ENCODE measurements at regions not wholly inside any gene's neighbourhood (a gene's known extent, or its start where the extent isn't known, plus 50 kb on each side); places are given as distances from the start of the nearest gene placed in this dataset.
A peak's percentile ranks its signal among the peaks of the same experiment; 100 is the strongest.

DNA sequence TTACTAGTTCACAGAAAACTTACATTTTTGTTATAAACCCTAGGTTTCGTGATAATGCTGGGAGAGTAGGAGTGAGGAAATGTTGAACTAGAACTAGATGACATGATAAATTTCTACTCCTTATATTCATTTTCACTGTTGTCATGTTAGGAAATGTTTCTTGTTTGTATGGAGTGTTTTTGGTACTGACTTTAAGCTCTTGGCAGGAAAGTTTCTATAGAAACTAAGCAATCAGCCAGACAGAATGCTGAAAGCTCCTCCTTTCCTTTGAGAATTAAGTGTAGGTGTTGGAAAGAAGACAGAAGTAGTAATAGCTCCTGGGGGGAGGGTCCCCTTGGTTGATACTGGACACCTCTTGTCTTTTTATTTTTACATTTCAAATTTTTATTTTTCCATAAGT, 309.8 kb downstream of the MAP2K4 start:
- no peak for DNase-seq (ENCODE audit: low spot score)
- TF ChIP-seq EZH2phosphoT487 (IDR thresholded peaks at IDR 0.05) = no peak
- TF ChIP-seq EZH2 (IDR thresholded peaks at IDR 0.05) = no peak
- TF ChIP-seq, protein P1, sequence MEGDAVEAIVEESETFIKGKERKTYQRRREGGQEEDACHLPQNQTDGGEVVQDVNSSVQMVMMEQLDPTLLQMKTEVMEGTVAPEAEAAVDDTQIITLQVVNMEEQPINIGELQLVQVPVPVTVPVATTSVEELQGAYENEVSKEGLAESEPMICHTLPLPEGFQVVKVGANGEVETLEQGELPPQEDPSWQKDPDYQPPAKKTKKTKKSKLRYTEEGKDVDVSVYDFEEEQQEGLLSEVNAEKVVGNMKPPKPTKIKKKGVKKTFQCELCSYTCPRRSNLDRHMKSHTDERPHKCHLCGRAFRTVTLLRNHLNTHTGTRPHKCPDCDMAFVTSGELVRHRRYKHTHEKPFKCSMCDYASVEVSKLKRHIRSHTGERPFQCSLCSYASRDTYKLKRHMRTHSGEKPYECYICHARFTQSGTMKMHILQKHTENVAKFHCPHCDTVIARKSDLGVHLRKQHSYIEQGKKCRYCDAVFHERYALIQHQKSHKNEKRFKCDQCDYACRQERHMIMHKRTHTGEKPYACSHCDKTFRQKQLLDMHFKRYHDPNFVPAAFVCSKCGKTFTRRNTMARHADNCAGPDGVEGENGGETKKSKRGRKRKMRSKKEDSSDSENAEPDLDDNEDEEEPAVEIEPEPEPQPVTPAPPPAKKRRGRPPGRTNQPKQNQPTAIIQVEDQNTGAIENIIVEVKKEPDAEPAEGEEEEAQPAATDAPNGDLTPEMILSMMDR (IDR thresholded peaks at IDR 0.05) = no peak
- no peaks in the 10 kb centered on the region for H3K4me1 ChIP-seq
- peaks cover 6% of the 10 kb centered on the region for H3K36me3 ChIP-seq
- Mint-ChIP-seq H3K27ac (no peak overlapping the region), H3K9me3 (peaks cover 28% of the 10 kb centered on the region), H3K36me3 (no peaks in the 10 kb centered on the region), H3K4me3 (no peak overlapping the region), H3K4me1 (no peaks in the 10 kb centered on the region), H3K27me3 (ENCODE audit: insufficient read depth, low read depth) (peaks cover 3% of the 10 kb centered on the region)
- H3K4me2 ChIP-seq = no peak overlapping the region
- H3K27ac ChIP-seq = no peak overlapping the region
- H3K9me3 ChIP-seq (ENCODE audit: low read depth) = peaks cover 10% of the 10 kb centered on the region
- H3K4me3 ChIP-seq = no peak overlapping the region
- no peak overlapping the region for H3K9ac ChIP-seq
- no peaks in the 10 kb centered on the region for H3K27me3 ChIP-seq
- H3F3A ChIP-seq (ENCODE audit: low read depth) = no peaks in the 10 kb centered on the region
- no peaks in the 10 kb centered on the region for H3K79me2 ChIP-seq (ENCODE audit: low read depth)
- no peaks in the 10 kb centered on the region for H4K20me1 ChIP-seq (ENCODE audit: low read depth)
- no peak overlapping the region for H2AFZ ChIP-seq (replicated peaks)

DNA sequence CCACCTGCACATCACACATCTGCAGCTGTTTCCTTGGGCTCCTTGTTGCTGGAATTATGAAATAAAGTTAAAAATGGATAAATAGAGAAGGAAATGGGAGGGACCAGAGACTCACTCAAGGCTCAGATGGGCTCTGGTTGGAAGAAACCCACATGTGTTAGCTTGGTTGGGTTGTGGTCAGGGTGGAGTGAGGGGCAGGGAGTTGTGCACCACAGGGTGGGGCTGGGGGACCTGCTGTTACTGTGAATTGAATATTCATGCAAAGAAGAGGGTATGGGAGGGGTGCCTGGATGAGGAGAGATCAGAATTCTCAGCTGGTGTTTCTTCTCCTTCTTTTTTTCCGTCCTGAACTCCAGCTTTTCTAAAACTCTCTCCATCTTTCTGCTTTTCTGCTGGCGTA, 320.7 kb downstream of the MAP2K4 start:
- H3K4me2 ChIP-seq = no peak overlapping the region
- Mint-ChIP-seq H3K27ac (no peak overlapping the region), H3K9me3 (peaks cover 3% of the 10 kb centered on the region), H3K4me1 (peaks cover 3% of the 10 kb centered on the region), H3K4me3 (no peak overlapping the region), H3K27me3 (ENCODE audit: insufficient read depth, low read depth) (peaks cover 2% of the 10 kb centered on the region), H3K36me3 (no peaks in the 10 kb centered on the region)
- H2AFZ ChIP-seq (replicated peaks) = no peak overlapping the region
- no peak for DNase-seq (ENCODE audit: low spot score)
- TF ChIP-seq EZH2 (IDR thresholded peaks at IDR 0.05) (no peak), EZH2phosphoT487 (IDR thresholded peaks at IDR 0.05) (no peak)
- H3K36me3 ChIP-seq = no peaks in the 10 kb centered on the region
- no peaks in the 10 kb centered on the region for H3F3A ChIP-seq (ENCODE audit: low read depth)
- H3K27ac ChIP-seq = no peak overlapping the region
- no peaks in the 10 kb centered on the region for H3K79me2 ChIP-seq (ENCODE audit: low read depth)
- no peaks in the 10 kb centered on the region for H4K20me1 ChIP-seq (ENCODE audit: low read depth)
- no peaks in the 10 kb centered on the region for H3K27me3 ChIP-seq
- no peak overlapping the region for H3K9ac ChIP-seq
- H3K4me3 ChIP-seq = no peak overlapping the region
- H3K4me1 ChIP-seq = no peaks in the 10 kb centered on the region
- no peaks in the 10 kb centered on the region for H3K9me3 ChIP-seq (ENCODE audit: low read depth)

DNA sequence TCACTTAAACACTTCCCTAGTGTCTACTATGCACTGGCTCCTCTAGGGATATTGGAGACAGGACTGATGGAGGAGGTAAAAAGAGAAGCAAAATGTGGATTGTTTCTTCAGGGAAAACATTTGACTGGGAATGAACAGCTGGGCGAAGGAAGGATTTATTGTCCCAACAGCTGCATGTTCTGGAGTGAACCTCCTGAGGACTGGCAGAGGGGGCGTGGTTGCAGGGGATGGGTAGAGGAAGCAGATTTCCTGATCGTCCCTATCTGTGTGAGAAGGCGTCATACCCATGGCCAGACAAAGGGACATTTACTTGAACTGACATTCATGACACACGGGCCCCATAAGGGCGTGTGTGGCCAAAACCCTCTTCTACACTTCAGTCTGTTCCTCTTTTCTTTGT, 321.5 kb downstream of the MAP2K4 start:
- TF ChIP-seq, protein P1 (IDR thresholded peaks at IDR 0.05) = no peak
- no peak for TF ChIP-seq EZH2 (IDR thresholded peaks at IDR 0.05)
- TF ChIP-seq EZH2phosphoT487 (IDR thresholded peaks at IDR 0.05) = no peak
- H3K79me2 ChIP-seq (ENCODE audit: low read depth) = no peaks in the 10 kb centered on the region
- peaks cover 3% of the 10 kb centered on the region for H3K4me1 Mint-ChIP-seq

GRCh38 chr17:12342609-12343435, 322.1 kb downstream of the MAP2K4 start:
- Histone ChIP-seq H4K20me1 (ENCODE audit: low read depth) (no peaks in the 10 kb centered on the region), H2AFZ (replicated peaks) (peak overlapping the region; percentile 31), H3K4me3 (no peak overlapping the region), H3F3A (ENCODE audit: low read depth) (no peaks in the 10 kb centered on the region), H3K9me3 (ENCODE audit: low read depth) (no peaks in the 10 kb centered on the region), H3K27me3 (no peaks in the 10 kb centered on the region), H3K4me1 (no peaks in the 10 kb centered on the region), H3K4me2 (no peak overlapping the region), H3K36me3 (no peaks in the 10 kb centered on the region), H3K9ac (no peak overlapping the region), H3K27ac (no peak overlapping the region), H3K79me2 (ENCODE audit: low read depth) (no peaks in the 10 kb centered on the region)
- no peak for TF ChIP-seq EZH2 (IDR thresholded peaks at IDR 0.05)
- TF ChIP-seq, protein P1 (IDR thresholded peaks at IDR 0.05) = peak; percentile 71
- no peak for TF ChIP-seq EZH2phosphoT487 (IDR thresholded peaks at IDR 0.05)
- Mint-ChIP-seq H3K9me3 (peaks cover under 1% of the 10 kb centered on the region), H3K36me3 (no peaks in the 10 kb centered on the region), H3K27me3 (ENCODE audit: insufficient read depth, low read depth) (peaks cover 2% of the 10 kb centered on the region), H3K4me1 (peaks cover 3% of the 10 kb centered on the region), H3K27ac (no peak overlapping the region), H3K4me3 (no peak overlapping the region)
- peak; percentile 64 for DNase-seq (ENCODE audit: low spot score)

More for the DNA sequence above, 321.5 kb downstream of the MAP2K4 start:
- Histone ChIP-seq H3K4me3 (no peak overlapping the region), H3K36me3 (no peaks in the 10 kb centered on the region), H3K9me3 (ENCODE audit: low read depth) (no peaks in the 10 kb centered on the region), H3F3A (ENCODE audit: low read depth) (no peaks in the 10 kb centered on the region), H3K9ac (no peak overlapping the region), H3K27me3 (no peaks in the 10 kb centered on the region), H3K27ac (no peak overlapping the region), H3K4me2 (no peak overlapping the region), H2AFZ (replicated peaks) (peak overlapping the region; percentile 31), H3K4me1 (no peaks in the 10 kb centered on the region), H4K20me1 (ENCODE audit: low read depth) (no peaks in the 10 kb centered on the region)
- no peaks in the 10 kb centered on the region for H3K36me3 Mint-ChIP-seq
- no peaks in the 10 kb centered on the region for H3K9me3 Mint-ChIP-seq
- no peak overlapping the region for H3K27ac Mint-ChIP-seq
- no peak for DNase-seq (ENCODE audit: low spot score)
- peaks cover 2% of the 10 kb centered on the region for H3K27me3 Mint-ChIP-seq (ENCODE audit: insufficient read depth, low read depth)
- H3K4me3 Mint-ChIP-seq = no peak overlapping the region

Measured in neural progenitor cell (in vitro differentiated cells).